ENCODE measurements at regions not wholly inside any gene's neighbourhood (a gene's known extent, or its start where the extent isn't known, plus 50 kb on each side); places are given as distances from the start of the nearest gene placed in this dataset.

DNA sequence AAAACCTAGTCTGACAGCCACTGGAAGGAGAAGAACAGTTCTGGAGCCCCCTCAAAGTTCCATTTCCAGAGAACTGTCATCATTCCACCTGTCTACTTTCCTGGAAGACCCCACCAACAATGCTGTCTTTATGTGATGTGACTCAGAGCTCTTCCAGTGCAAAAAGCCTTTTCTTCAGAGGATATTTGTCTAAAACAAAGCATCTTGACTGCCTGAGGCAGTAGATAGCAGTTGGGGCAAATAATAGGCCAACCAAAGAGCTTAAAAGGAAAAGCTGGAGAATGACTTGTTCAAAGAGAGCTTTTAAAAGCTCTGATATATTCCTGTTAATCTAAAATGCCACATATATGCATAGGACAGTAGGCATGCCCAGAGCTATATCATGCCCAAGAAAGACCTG lies 62.6 kb downstream of the MIS18A start:
- H3K4me3 ChIP-seq (ENCODE audit: low read depth, low read length), result no peak overlapping the region
- TF ChIP-seq, protein P1, sequence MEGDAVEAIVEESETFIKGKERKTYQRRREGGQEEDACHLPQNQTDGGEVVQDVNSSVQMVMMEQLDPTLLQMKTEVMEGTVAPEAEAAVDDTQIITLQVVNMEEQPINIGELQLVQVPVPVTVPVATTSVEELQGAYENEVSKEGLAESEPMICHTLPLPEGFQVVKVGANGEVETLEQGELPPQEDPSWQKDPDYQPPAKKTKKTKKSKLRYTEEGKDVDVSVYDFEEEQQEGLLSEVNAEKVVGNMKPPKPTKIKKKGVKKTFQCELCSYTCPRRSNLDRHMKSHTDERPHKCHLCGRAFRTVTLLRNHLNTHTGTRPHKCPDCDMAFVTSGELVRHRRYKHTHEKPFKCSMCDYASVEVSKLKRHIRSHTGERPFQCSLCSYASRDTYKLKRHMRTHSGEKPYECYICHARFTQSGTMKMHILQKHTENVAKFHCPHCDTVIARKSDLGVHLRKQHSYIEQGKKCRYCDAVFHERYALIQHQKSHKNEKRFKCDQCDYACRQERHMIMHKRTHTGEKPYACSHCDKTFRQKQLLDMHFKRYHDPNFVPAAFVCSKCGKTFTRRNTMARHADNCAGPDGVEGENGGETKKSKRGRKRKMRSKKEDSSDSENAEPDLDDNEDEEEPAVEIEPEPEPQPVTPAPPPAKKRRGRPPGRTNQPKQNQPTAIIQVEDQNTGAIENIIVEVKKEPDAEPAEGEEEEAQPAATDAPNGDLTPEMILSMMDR (IDR thresholded peaks at IDR 0.05; ENCODE audit: control insufficient read depth, extremely low read depth, insufficient read depth), result no peak
- DNase-seq (ENCODE audit: low read depth), result no peak

DNA sequence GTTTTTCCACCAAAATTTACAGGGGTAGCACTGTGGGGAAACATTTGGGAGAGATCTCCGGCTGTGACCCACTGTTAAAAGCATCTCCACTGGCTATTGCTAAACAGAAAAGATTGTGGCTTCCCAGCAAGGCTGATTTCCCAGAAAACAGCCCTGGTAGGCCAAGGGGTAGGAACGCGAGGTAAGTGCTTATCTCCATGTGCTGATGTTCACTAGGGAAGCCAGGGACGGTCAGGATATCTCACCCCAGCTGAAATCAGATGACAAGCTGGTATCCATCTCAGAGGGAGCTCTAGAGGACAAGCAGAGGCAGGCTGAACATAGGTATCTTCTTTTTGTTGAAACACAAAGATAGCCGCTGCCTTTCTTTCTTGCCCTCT lies 63.6 kb downstream of the MIS18A start:
- no peak for DNase-seq (ENCODE audit: low read depth)
- TF ChIP-seq, protein P1 (IDR thresholded peaks at IDR 0.05; ENCODE audit: control insufficient read depth, extremely low read depth, insufficient read depth), result no peak
- H3K4me3 ChIP-seq (ENCODE audit: low read depth, low read length), result no peak overlapping the region

DNA sequence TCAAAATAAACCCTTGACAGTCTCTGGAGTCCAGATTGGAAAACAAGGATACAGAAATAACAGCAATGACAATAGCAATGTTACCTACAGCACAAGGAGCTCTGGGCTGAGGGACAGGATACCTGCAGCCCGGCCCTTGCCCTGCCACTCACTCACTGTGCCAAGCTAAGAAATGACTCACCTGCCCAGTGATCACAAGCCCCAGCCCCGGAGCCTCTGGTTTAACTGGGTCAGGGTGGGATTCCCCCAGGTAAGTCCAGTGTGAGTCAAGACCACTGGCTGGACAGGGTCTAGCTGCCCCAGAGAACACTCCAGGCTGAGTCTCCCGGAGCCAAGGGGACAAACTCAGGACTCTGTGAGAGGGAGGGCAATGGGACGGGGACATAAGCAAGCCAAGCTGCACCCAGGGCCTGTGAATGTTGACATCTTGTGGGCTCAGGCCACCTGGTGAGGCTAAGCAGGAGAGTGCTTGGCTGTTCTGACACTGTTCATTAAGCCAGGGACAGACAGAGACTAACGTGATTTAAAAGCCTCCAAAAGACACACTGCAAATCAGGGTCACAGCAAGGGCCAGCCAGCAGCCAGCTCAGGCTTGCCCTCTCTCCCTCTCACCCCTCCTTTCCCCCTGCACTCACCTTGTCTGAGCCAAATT lies 64.1 kb downstream of the MIS18A start:
- TF ChIP-seq, protein P1 (IDR thresholded peaks at IDR 0.05; ENCODE audit: control insufficient read depth, extremely low read depth, insufficient read depth), result no peak
- H3K4me3 ChIP-seq (ENCODE audit: low read depth, low read length), result no peak overlapping the region
- DNase-seq (ENCODE audit: low read depth), result no peak

DNA sequence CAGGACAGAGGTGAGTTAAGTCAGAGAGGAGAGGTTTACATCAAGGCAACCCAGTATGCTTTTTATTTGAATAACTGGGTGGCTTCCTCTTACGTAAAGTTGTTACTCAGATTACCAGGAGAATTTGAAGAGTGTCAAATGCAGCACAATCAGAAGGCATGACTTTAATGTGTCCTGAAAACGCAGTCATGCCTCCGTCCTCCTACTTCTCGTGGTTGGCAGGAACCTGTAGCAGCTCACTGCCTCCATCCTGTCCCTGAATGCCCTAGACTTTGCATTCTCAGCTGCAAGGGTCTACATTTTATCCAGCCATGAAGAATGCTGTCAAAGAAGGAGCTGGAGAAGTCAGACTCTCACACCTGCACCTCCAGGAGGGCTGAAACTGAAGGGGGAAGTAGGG lies 66.7 kb downstream of the MIS18A start:
- no peak overlapping the region for H3K4me3 ChIP-seq (ENCODE audit: low read depth, low read length)
- TF ChIP-seq, protein P1 (IDR thresholded peaks at IDR 0.05; ENCODE audit: control insufficient read depth, extremely low read depth, insufficient read depth), result no peak
- DNase-seq (ENCODE audit: low read depth), result no peak

DNA sequence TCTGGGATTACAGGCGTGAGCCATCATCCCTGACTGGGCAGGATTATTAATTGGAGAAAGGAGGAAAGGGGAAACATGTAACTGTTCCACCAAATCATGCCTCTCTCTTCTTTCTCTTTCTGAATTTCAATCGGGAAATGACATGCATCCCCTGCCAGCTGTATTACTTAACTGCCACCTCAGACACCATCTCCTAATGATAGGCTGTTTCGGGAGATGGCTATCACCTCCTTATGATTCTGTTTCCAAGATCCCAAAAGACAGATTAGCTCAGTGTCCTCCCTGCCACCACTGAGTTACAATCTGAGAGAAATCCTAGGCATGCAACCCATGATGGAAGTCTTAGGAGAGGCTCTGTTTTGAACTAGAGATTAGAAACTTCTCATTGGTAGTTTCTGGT lies 67.5 kb downstream of the MIS18A start:
- no peak overlapping the region for H3K4me3 ChIP-seq (ENCODE audit: low read depth, low read length)
- TF ChIP-seq, protein P1 (IDR thresholded peaks at IDR 0.05; ENCODE audit: control insufficient read depth, extremely low read depth, insufficient read depth), result no peak
- no peak for DNase-seq (ENCODE audit: low read depth)

DNA sequence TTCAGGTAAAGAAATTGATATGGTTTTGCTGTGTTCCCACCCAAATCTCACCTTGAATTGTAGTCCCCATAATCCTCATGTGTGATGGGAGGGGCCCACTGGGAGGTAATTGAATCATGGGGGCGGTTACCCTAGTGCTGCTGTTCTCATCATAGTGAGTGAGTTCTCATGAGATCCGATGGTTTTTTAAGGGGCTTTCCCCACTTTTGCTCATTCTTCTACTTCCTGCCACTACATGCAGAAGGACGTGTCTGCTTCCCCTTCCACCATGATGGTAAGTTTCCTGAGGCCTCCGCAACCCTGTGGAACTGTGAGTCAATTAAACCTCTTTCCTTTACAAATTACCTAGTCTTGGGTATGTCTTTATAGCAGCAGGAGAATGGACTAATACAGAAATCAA lies 69.3 kb downstream of the MIS18A start:
- no peak overlapping the region for H3K4me3 ChIP-seq (ENCODE audit: low read depth, low read length)
- DNase-seq (ENCODE audit: low read depth), result no peak
- TF ChIP-seq, protein P1 (IDR thresholded peaks at IDR 0.05; ENCODE audit: control insufficient read depth, extremely low read depth, insufficient read depth), result no peak

DNA sequence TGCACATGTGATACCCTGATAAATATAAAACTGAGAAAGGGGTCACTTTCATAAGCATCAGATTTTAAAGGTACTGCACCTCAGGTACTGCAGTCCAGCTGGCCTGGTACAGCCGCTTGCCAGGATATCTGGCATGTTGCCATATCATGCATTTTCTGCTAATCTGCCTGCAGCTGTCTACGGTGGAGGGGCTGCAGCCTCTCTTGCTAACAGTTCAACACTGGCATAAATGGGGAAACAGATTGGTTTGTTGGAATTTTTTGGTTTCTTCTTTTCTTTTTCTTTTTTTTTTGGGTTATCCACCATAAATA lies 71.5 kb downstream of the MIS18A start:
- DNase-seq (ENCODE audit: low read depth), result no peak
- H3K4me3 ChIP-seq (ENCODE audit: low read depth, low read length), result no peak overlapping the region
- TF ChIP-seq, protein P1 (IDR thresholded peaks at IDR 0.05; ENCODE audit: control insufficient read depth, extremely low read depth, insufficient read depth), result no peak
